ENCODE measurements at regions not wholly inside any gene's neighbourhood (a gene's known extent, or its start where the extent isn't known, plus 50 kb on each side); places are given as distances from the start of the nearest gene placed in this dataset.

- Histone ChIP-seq H3K9me3 (no peaks in the 10 kb centered on the region), H3K27ac (no peak overlapping the region), H3K36me3 (no peaks in the 10 kb centered on the region), H3K27me3 (no peaks in the 10 kb centered on the region), H3K4me1 (no peaks in the 10 kb centered on the region), H3K4me3 (no peak overlapping the region)
- no peak for TF ChIP-seq CTCF (IDR thresholded peaks at IDR 0.05)
- intact Hi-C loops (cut with DNase I) = no loop called here
- ATAC-seq (no peak), DNase-seq (no peak)
Measured at GRCh38 chr4:116734178-116734577, 351.2 kb downstream of the TRAM1L1 start.

- Histone ChIP-seq H3K9me3 (no peaks in the 10 kb centered on the region), H3K36me3 (no peaks in the 10 kb centered on the region), H3K4me3 (no peak overlapping the region), H3K27ac (no peak overlapping the region), H3K4me1 (no peaks in the 10 kb centered on the region), H3K27me3 (no peaks in the 10 kb centered on the region)
- DNase-seq (no peak), ATAC-seq (no peak)
- intact Hi-C loops (cut with DNase I) = no loop called here
- no peak for TF ChIP-seq CTCF (IDR thresholded peaks at IDR 0.05)
Measured at GRCh38 chr4:116733370-116733769, 352.0 kb downstream of the TRAM1L1 start.

- Histone ChIP-seq H3K4me3 (no peak overlapping the region), H3K4me1 (no peaks in the 10 kb centered on the region), H3K36me3 (no peaks in the 10 kb centered on the region), H3K27ac (no peak overlapping the region), H3K27me3 (no peaks in the 10 kb centered on the region), H3K9me3 (no peaks in the 10 kb centered on the region)
- intact Hi-C loops (cut with DNase I) = no loop called here
- no peak for ATAC-seq
- TF ChIP-seq CTCF (IDR thresholded peaks at IDR 0.05) = no peak
- no peak for DNase-seq
Measured at GRCh38 chr4:116726523-116726922, 358.9 kb downstream of the TRAM1L1 start.

GRCh38 chr4:116724249-116724648, 361.1 kb downstream of the TRAM1L1 start:
- Histone ChIP-seq H3K9me3 (no peaks in the 10 kb centered on the region), H3K36me3 (no peaks in the 10 kb centered on the region), H3K4me3 (no peak overlapping the region), H3K27ac (no peak overlapping the region), H3K27me3 (no peaks in the 10 kb centered on the region), H3K4me1 (no peaks in the 10 kb centered on the region)
- no peak for DNase-seq
- no peak for ATAC-seq
- intact Hi-C loops (cut with DNase I) = no loop called here
- TF ChIP-seq CTCF (IDR thresholded peaks at IDR 0.05) = no peak

- no peak for TF ChIP-seq CTCF (IDR thresholded peaks at IDR 0.05)
- no peaks in the 10 kb centered on the region for H3K4me1 ChIP-seq
- H3K27ac ChIP-seq = no peak overlapping the region
- no peak overlapping the region for H3K4me3 ChIP-seq
- H3K9me3 ChIP-seq = peaks cover 0 to 12% of the 10 kb centered on the region in 2 donors
- H3K36me3 ChIP-seq = no peaks in the 10 kb centered on the region
- H3K27me3 ChIP-seq = no peaks in the 10 kb centered on the region
- ATAC-seq (no peak), DNase-seq (peak in 1 of 4 donors; percentile 65)
- intact Hi-C loops (cut with DNase I) = no loop called here
Measured at GRCh38 chr4:116705466-116705865, 379.9 kb downstream of the TRAM1L1 start.

Data from left lung (tissue), 4 donors.